ENCODE measurements at regions not wholly inside any gene's neighbourhood (a gene's known extent, or its start where the extent isn't known, plus 50 kb on each side); places are given as distances from the start of the nearest gene placed in this dataset.

- ChIA-PET CTCF (no interaction called here), POLR2A (no interaction called here)
- H3K27me3 Mint-ChIP-seq (ENCODE audit: low read depth): no peaks in the 10 kb centered on the region
These were observed 429.9 kb downstream of the NR2F1-AS1 start for GRCh38 chr5:93151121-93151520.

More at GRCh38 chr5:93151121-93151520, 429.9 kb downstream of the NR2F1-AS1 start:
- Mint-ChIP-seq H3K27ac (no peak overlapping the region), H3K36me3 (no peaks in the 10 kb centered on the region), H3K4me1 (no peaks in the 10 kb centered on the region), H3K4me3 (no peak overlapping the region), H3K9me3 (no peaks in the 10 kb centered on the region)
- TF ChIP-seq CBFB (CRISPR knock-in tag; IDR thresholded peaks at IDR 0.05; ENCODE audit: low read depth) (no peak), ZNF512 (CRISPR knock-in tag; IDR thresholded peaks at IDR 0.05; ENCODE audit: borderline replicate concordance) (no peak), KAT7 (CRISPR knock-in tag; IDR thresholded peaks at IDR 0.05; ENCODE audit: borderline replicate concordance) (no peak), STAT6 (CRISPR knock-in tag; conservative IDR thresholded peaks at IDR 0.05; ENCODE audit: low read depth) (no peak), EMX1 (CRISPR knock-in tag; IDR thresholded peaks at IDR 0.05) (no peak), AR (CRISPR knock-in tag; IDR thresholded peaks at IDR 0.05) (no peak), ATF6 (CRISPR knock-in tag; IDR thresholded peaks at IDR 0.05) (no peak), ZNF263 (CRISPR knock-in tag; IDR thresholded peaks at IDR 0.05; ENCODE audit: low read depth) (no peak), TCF7 (CRISPR knock-in tag; IDR thresholded peaks at IDR 0.05; ENCODE audit: low read depth) (no peak), RELA (CRISPR knock-in tag; IDR thresholded peaks at IDR 0.05; ENCODE audit: borderline replicate concordance) (no peak)
- DNase-seq (ENCODE audit: low spot score) (no peak), ATAC-seq (no peak)
